Fibroblast of the aortic adventitia (primary cell): ENCODE measurements at regions not wholly inside any gene's neighbourhood (a gene's known extent, or its start where the extent isn't known, plus 50 kb on each side); places are given as distances from the start of the nearest gene placed in this dataset.

Experiments used
- DNase-seq: peaks from one replicate; pipeline ENCODE4 v3.0.0-alpha.2; 2010; ENCODE audit warnings: low read depth
- H3K4me3 ChIP-seq: 2 replicates; pipeline ENCODE4 v1.5.1; 2011; ENCODE audit warnings: low read depth, mild to moderate bottlenecking, control low read depth, low read length, moderate library complexity
- TF ChIP-seq, protein P1 (sequence below): IDR thresholded peaks from 2 replicates; pipeline ENCODE4 v1.5.1; 2011; ENCODE audit warnings: mild to moderate bottlenecking, low read length, control low read depth, inconsistent platforms; ENCODE audit not compliant: insufficient read depth

DNA sequence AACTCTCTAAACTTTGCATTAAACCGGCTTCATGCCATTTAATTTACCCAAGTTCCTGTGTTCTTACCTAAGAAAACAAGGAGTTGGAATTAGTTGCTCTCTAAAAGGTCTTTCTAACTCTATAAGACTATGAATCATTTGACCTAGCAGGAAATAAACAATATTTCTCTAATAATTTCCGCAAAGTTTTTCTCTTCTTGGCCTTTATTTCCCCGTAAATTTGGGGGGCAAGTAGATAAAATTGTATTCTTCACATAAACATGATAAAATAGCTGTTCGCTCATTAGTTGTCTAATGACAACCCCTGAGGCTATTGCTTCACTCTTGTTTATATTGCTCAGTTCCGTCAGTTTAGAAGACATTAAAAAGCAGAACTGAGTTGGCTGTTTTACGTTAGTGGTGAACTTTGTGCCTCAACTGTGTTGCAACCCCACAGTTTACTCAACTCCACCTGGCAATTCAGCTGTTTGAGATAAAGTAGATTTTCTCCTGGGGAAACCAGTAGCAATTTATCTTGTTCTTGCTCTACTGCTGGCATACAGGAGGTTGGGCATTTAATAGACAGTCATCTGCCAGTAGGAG is 74.7 kb downstream of the BTG1 start:
- H3K4me3 ChIP-seq: no peak overlapping the region
- TF ChIP-seq, protein P1, sequence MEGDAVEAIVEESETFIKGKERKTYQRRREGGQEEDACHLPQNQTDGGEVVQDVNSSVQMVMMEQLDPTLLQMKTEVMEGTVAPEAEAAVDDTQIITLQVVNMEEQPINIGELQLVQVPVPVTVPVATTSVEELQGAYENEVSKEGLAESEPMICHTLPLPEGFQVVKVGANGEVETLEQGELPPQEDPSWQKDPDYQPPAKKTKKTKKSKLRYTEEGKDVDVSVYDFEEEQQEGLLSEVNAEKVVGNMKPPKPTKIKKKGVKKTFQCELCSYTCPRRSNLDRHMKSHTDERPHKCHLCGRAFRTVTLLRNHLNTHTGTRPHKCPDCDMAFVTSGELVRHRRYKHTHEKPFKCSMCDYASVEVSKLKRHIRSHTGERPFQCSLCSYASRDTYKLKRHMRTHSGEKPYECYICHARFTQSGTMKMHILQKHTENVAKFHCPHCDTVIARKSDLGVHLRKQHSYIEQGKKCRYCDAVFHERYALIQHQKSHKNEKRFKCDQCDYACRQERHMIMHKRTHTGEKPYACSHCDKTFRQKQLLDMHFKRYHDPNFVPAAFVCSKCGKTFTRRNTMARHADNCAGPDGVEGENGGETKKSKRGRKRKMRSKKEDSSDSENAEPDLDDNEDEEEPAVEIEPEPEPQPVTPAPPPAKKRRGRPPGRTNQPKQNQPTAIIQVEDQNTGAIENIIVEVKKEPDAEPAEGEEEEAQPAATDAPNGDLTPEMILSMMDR: no peak
- no peak for DNase-seq

GRCh38 chr12:92070054-92070863 is 75.4 kb downstream of the BTG1 start:
- no peak for DNase-seq
- TF ChIP-seq, protein P1: no peak
- no peak overlapping the region for H3K4me3 ChIP-seq

DNA sequence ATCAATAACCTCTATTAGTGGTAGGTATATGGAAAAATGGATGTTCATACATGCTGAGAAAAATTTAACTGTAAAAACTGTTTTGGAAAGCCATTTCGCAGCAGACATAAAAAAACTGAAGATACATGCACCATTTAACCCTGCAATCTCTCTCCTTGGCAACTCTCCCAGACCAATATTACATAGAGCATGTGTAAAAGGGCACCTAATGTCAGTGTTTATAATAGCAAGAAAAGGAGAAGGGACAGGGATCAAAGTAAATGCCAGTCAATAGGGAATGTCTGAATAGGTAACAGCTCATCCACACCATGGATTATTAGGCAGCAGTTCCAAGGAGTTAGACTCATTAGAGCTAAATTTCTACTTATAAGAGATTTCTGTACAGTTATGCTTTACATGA is 77.2 kb downstream of the BTG1 start:
- no peak for DNase-seq
- TF ChIP-seq, protein P1: no peak
- H3K4me3 ChIP-seq: no peak overlapping the region

GRCh38 chr12:92065639-92066038 is 80.0 kb downstream of the BTG1 start:
- no peak overlapping the region for H3K4me3 ChIP-seq
- no peak for DNase-seq
- TF ChIP-seq, protein P1: no peak

GRCh38 chr12:92065018-92065499 is 80.6 kb downstream of the BTG1 start:
- TF ChIP-seq, protein P1: no peak
- DNase-seq: peak; percentile 44
- H3K4me3 ChIP-seq: no peak overlapping the region

- H3K4me3 ChIP-seq: no peak overlapping the region
- no peak for DNase-seq
- TF ChIP-seq, protein P1: no peak
Measured at GRCh38 chr12:92064422-92064821, 81.2 kb downstream of the BTG1 start.
